Left renal cortex interstitium (tissue), 4 donors: ENCODE measurements at regions not wholly inside any gene's neighbourhood (a gene's known extent, or its start where the extent isn't known, plus 50 kb on each side); places are given as distances from the start of the nearest gene placed in this dataset.

Experiments
- DNase-seq, 4 donors: peaks; one replicate each; pipeline ENCODE4 v3.0.0-alpha.2; 2013; ENCODE audit warnings: low read depth in 4 of 4, low spot score in 2 of 4, missing footprints in 1 of 4

GRCh38 chr2:236762628-236763027 lies 193.0 kb downstream of the ACKR3 start:
- no peak for DNase-seq

DNA sequence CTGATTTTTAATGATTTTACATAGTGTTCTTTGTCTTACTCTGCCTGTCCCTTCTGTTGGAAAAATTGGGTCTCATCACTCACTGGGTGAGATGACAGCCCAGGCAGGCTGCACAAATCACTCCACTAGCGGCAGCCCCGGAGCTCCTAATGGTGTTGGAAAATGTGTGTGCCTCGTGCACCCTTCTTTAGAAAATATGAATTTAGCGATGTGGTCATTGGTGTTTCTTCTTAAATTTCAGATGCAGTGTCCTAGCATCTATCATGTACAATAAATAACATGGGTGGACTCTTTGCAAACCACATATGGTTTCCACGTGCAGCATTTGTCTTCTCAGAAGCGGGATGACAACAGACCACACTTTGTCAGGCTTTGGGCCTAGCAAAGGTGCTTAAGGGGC lies 194.2 kb downstream of the ACKR3 start:
- no peak for DNase-seq

GRCh38 chr2:236764716-236765115 lies 195.1 kb downstream of the ACKR3 start:
- DNase-seq, result no peak

- no peak for DNase-seq
These were observed 195.9 kb downstream of the ACKR3 start for GRCh38 chr2:236765478-236765877.

DNA sequence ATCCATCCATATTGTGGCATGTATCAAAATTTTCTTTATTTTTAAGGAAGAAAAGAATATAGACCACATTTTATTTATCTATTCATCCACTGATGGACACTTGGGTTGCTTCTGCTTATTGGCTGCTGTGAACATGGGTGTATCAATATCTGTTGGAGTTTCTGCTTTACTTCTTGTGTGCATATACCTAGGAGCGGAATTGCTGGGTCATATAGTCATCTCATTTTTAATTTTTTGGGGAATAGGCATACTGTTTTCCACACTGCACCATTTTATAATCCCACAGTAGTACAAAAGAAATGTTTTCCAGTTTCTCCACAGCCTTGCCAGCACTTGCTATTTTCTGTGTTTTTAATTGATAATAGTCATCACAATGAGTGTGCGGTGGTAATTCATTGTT lies 197.2 kb downstream of the ACKR3 start:
- DNase-seq, result no peak

DNA sequence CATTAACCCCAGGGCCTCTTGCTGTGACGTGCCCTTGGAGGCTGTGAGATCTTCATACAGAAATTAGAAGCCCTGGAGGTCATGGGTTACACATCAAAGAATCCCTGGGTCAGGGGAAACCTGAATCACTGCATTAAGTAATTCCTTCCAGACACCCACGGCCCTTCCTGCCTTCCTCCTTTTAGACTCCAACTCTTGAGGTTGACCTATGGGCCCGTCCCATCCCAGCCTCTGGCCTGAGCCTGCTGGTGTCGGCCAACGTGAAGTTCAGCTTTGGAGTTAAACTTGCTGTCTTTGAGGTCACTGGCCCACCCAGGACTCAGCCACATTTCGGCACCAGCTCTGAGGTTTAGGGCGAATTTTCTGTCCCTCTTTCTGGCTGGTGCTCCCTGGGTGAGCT lies 198.3 kb downstream of the ACKR3 start:
- DNase-seq, result no peak

DNA sequence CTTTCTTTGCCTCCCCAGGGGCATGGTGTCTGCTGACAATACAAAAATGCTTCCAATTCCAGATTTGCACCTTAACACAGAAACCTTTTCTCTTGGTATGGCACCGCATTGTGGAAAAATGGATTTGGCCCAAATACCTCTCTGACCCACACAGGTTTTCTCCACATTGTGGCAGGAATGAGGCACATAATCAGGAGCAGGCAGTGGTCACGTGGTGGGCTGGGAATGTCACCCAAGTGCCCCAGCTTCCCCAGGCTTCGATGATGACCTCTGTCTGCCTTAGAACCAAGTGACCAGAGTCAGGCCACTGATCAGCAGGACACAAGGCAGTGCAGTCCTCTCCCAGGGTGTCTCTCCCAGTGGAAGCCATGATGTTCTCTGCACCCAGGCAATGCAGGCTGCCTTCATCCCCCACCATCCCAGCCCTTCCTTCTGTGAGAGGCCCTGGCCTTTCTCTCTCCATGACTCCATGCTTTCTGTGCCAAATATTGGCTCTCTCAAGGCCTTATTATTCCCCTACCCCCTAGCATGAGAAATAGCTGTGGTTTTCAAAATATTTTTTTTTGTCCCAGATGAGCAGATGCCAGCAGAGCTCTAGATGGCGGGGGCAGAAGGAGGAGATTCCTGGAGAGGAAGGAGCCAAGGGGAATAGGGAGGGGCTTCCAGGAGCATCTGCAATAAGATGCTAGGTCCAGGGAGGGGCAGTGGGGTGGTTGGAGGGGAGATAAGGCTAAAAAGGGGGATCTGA lies 198.9 kb downstream of the ACKR3 start:
- no peak for DNase-seq

- no peak for DNase-seq
These were observed 200.5 kb downstream of the ACKR3 start for GRCh38 chr2:236769981-236770671.

- DNase-seq, result no peak
These were observed 202.7 kb downstream of the ACKR3 start for GRCh38 chr2:236772220-236772837.

- DNase-seq, result no peak
These were observed 203.6 kb downstream of the ACKR3 start for GRCh38 chr2:236773206-236773605.

- DNase-seq, result no peak
These were observed 204.5 kb downstream of the ACKR3 start for GRCh38 chr2:236774171-236774570.

DNA sequence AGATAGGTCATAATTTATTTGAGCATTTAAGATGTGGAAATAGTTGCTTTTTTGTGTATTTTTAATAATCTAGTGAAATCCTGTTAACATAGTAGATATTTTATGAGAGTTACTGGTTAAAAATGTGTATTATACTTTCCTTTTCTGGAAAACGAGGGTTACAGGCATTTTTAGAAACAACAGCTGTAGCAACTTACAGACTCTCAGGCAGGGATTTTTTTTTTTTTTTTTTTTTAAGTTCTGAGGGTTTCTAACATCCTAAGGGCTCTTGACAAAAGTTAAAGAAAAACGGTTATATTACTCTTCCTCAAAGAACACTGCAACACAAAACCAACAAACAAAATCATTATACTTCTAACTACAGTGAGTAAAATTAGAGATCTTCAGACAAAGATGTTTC lies 205.9 kb downstream of the ACKR3 start:
- DNase-seq, result no peak

- DNase-seq, result no peak
These were observed 206.6 kb downstream of the ACKR3 start for GRCh38 chr2:236776206-236776605.

DNA sequence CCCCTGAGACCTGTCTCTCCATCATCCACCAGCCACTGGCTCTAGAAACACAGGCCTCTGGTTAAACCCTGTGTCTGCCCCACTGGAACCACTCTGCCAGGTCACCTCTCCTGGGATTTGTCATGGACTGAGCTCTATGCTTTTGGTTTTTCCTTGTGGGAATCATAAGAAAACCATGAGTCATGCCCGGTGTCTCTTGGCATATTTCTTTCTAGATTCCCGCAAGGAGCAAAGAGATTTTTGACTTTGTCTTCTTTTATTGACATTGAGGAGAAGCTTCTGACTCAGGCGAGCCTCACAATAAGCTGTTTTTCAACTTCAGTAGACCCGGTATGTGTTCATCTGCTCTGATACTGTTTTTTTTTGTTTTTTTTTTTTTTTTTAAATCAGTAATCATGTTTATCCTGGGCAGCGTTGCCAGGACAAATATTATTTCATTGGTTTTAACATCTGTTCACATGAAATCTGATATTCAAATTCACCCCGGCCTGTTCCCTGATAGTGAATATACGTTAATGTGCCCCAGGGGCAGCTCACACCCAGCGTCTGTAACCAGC lies 207.1 kb downstream of the ACKR3 start:
- no peak for DNase-seq

DNA sequence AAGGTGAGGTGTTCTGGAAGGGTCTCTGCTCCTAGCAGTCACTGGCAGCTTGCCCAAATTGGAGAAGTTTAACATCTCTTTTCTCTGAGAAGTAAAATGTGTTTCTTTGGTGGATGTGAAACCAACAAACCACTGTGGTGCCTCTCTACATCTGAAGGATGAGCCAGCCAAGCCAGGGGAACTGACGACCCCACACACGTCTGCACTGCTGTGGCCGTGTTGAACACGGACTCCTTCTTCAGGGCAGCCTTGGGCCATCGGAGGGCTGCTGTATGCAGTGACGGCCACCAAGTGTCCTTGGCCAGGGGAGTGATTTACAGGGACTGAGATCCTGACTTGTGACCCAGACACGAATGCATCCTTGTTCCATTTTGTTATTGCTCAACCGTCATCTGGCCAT lies 207.8 kb downstream of the ACKR3 start:
- DNase-seq, result no peak

DNA sequence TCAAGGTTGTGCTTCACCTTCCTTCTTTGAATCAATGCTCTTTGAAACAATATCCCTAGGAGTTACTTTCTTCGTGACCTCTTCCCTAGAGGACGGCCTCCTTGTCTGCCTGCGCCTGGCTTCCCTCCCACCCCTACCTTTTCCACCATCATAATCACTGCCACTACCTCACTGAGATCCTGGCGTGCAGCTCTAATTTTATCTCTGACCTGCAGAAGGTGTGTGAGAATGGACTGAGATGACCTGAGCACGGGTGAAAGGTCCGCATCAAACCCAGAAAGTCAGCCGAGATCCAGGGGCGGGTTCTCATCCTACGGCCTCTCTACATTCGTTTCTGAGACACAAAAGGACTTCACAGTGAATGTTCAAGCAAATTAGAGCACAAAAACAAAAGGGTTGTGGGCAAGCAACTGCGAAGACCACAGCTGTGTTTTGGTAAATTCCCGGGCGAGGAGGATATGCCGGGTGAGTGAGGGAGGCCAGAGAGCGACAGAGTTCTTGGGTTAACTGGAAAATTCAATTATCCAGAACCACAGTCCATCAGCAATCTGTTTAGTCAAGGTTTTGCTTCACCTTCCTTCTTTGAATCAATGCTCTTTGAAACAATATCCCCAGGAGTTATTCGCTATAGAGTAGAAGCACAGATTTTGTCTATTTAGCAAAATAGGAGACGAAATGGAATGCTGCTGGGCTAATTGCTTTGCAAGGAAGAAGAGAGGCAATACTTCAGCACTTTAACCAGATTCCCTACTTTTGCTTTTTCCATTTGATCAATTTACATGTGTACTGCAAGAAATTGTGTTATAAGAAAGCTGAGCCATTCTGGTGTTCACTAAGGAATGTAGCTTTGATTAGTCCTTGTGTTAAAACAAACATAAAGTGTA lies 212.6 kb downstream of the ACKR3 start:
- no peak for DNase-seq

DNA sequence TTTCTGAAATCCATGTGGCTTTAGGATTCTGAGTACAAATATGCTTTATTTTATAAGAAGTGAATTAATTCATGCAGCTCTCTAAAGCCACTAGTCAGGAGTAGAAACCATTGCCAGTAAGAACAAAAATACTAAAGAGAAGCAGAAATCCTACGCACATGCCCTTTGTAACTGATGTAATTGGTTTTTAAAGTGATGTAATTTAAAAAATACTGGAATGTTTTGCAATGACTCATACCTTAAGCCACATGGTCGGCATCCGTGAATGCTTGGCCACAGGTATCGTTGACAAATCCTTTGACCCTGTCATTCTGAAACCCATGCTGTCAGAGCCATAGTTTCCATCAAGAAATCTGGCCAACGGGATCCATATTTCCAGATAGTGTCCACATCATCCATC lies 213.3 kb downstream of the ACKR3 start:
- DNase-seq, result no peak

DNA sequence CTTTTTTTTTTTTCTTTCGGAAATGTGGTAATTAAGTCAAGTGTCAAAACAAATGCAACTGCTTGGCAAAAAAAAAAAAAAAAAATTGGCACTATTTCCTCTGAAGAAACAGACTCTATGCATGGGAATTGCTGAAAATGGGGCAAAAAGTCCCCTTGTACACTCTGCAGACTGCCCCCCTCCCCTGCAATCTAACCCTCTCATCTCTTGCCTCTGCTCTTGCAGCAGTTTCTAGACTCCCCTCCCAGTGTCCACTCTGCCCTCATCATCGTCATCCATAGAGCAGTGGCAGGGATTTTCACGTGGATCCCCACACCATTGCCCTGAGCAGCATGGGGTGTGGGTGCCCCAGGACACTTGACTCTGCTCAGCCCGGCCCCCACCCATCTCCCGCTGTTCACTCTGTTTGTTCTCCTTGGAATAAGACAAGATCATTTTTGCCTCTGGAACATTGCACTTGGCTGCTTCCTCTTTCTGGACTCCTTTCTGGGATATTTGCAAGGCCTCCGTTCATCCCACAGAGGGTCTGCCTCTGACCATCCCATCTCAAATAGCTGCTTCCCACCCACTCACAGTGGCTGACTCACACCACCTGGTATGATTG lies 213.9 kb downstream of the ACKR3 start:
- DNase-seq, result no peak

GRCh38 chr2:236785611-236786057 lies 216.0 kb downstream of the ACKR3 start:
- no peak for DNase-seq

- no peak for DNase-seq
These were observed 217.1 kb downstream of the ACKR3 start for GRCh38 chr2:236786751-236787150.
